GM19351 (cell line): ENCODE measurements at regions not wholly inside any gene's neighbourhood (a gene's known extent, or its start where the extent isn't known, plus 50 kb on each side); places are given as distances from the start of the nearest gene placed in this dataset.

Experiments
- ATAC-seq: cut with Tn5 transposase; IDR thresholded peaks from one replicate; pipeline ENCODE4 v1.9.1; 2021; ENCODE audit warnings: mild to moderate bottlenecking, moderate library complexity; ENCODE audit not compliant: unreplicated experiment

GRCh38 chr5:56337715-56338319, 104.7 kb upstream of the ANKRD55 start:
- ATAC-seq, result no peak

GRCh38 chr5:56335212-56335611, 102.1 kb upstream of the ANKRD55 start:
- no peak for ATAC-seq

DNA sequence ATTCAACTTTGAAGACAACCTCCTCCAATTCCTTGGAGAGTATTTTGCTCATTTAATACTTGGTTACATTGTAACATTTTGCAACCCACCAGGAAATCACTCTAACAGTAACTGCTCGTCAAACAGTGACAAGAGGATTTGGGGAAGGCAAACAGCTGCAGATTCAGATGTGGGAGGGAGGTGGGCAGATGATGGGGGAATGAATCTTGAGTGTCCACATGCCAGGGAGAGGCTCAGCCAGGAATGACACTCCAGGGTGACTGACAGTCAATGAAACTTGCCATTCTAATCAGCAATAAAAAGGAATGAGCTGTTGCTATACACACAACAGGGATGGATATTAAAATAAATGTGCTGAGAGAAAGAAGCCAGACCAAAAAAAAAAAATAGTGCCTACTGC, 97.7 kb upstream of the ANKRD55 start:
- ATAC-seq, result no peak

- ATAC-seq, result no peak
Observed at GRCh38 chr5:56330167-56330566, 97.0 kb upstream of the ANKRD55 start.

DNA sequence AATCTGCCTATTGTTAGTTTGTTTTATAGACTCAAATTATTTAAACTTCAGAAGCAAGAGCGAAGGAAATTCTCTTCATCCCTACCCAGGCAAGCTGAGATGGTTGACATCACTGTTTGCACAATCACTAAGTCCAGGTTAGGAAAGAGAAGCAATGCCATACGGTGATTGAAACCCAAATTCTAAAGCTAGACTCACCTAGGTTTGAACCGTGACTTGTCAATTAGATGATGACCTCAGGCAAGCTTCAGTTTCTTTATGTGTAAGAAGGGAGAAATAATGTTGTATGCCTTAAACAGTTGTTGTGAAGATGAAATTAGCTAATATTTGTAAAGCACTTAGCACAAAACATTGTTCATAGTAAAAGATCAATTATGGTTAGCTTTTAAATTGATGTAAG, 96.5 kb upstream of the ANKRD55 start:
- peak; percentile 78 for ATAC-seq

DNA sequence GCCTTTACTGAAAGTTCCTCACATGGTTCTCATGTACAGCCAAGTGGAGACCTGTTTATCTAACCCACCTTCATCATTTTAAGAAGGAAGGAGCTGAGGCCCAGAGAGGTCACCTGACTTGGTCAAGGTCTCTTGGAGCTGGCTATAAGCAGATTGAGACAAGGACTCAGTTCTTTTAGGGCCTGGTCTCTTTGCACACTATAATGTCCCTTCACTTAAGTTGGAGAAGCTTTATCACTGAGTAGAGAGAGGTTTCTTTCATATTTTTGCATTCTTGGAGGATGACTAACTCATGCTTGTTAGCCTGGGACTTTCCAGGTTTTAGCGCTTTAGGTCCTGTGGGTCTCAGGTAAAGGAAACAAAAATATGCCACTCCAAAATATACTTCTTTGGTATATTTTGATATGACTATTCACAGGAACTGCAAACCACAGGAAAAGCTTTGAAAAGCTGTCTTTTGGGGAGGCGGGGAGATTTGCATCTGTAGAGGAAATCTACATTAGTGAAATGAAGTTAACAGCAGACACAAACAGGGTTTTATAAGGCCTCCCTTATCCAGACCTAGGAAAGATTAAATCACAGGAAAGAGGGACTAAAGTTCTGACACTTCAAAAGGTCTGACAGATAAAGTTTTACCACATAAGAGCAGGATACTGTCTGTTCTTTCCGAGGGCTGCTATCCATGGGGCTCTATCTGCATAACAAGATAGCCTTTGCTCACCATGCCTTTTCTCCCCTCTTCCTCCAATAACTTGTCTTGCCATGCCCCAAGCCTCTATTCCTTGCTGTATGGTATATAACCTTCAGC, 95.8 kb upstream of the ANKRD55 start:
- peak; percentile 46 for ATAC-seq

- ATAC-seq, result peak; percentile 41
Observed at GRCh38 chr5:56327809-56328208, 94.7 kb upstream of the ANKRD55 start.

GRCh38 chr5:56326770-56327169, 93.6 kb upstream of the ANKRD55 start:
- ATAC-seq, result no peak

DNA sequence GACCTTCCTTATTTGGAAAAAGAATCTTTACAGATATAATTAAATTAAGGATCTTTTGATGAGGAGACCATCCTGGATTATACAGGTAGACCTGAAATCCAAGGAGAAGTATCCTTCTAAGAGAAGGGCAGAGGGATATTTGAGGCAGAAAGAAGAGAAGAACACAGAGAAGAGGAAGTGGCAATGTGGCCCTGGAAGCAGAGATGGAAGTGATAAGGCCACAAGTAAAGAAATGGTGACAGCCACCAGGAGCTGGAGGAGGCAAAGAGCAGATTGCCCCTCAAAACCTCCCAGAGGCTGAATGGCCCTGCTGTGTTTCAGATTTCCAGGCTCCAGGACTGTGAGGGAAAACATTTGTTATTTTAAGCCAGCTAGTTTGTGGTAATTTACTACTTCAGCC, 93.0 kb upstream of the ANKRD55 start:
- ATAC-seq, result no peak

GRCh38 chr5:56325039-56325438, 91.9 kb upstream of the ANKRD55 start:
- ATAC-seq, result no peak

GRCh38 chr5:56323505-56323904, 90.4 kb upstream of the ANKRD55 start:
- ATAC-seq, result no peak

GRCh38 chr5:56322592-56322991, 89.5 kb upstream of the ANKRD55 start:
- no peak for ATAC-seq

DNA sequence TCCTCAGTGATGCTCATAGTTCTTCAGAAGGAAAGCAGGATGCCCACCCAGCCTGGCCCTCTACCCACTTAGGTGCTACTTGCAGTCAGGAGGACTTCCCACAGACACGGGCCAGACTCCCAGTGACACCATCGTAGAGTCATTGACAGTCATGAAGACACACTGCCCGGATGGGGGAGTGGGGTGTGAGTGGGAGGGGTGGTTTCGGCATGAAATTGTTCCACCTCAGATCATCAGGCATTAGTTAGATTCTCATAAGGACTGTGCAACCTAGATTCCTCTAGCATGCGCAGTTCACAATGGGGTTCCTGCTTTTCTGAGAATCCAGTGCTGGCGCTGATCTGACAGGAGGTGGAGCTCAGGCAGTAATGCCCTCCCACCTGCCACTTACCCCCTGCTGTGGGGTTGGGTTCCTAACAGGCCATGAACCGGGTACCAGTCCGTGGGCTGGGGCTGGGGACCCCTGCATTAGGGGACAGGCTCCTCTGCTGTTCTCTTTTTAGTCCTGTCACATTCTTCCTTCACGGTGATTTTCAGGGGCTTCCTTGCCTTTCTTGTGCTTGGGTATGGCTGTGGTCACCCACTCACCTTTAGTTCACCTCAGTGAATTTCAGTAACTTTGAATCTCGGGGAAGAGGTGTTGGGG, 88.2 kb upstream of the ANKRD55 start:
- ATAC-seq, result no peak

- no peak for ATAC-seq
Observed at GRCh38 chr5:56320686-56321085, 87.6 kb upstream of the ANKRD55 start.

DNA sequence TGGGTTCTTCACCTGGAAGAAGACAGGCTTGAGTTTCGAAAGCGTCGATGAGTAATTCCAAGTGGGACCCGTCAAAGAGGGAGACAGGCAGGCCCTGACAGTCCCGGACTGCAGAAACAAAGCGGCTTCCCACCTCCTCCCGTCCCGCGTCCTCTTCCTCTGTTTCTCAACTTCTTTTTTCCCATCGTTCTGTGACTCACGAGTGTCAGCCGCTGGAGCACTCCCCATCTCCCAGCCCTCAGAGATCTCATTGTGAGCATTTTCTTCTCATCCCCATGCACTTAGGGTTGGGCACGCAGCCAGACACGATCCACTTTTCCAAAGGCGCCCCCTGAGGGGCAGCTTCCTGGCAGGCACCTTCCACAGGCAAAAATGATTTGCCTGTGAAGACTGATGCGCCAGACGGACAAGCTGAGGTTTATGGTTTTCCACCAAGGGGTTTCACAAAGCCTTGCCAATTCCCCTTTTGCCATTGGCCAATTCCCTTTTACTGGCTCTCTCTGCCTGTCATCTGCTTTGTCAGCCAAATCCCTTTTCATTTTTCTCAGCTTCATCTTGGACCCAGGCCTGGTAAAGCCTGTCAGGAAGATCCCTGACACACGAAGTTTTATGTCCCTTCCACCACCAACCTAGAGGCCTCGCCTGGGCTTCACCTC, 86.5 kb upstream of the ANKRD55 start:
- ATAC-seq, result no peak

- peak; percentile 64 for ATAC-seq
Observed at GRCh38 chr5:56317923-56318561, 84.9 kb upstream of the ANKRD55 start.

DNA sequence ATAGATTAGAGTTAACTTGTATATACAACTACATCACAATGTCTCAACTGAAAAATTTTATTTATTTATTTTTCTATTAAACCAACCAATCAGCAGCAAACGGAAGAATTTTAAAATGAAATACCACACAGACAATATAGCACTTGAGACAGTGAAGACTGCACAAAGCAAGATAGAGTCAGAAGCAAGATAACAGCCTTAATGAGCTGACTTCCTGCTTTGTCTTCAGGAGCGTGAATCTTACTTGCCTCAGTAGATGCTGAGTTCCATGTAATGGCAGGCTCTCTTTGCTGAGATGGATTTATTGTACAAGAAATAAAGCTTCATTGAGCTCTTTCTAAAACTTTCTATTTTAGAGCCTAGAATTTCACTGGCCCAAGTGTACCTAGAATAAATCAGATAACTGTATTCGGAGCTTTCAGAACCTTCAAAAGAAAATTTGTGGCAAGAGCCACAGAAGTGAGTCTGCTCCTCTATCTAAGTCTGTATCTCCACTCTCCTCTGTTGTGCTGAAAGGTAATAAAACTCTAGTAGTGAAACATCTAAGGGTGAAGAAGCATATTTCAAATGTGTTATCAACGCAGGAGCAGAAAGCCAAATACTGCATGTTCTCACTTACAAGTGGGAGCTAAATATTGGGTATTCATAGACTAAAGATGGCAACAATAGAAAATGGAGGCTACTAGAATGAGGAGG, 83.3 kb upstream of the ANKRD55 start:
- ATAC-seq, result no peak

- no peak for ATAC-seq
Observed at GRCh38 chr5:56314529-56314928, 81.4 kb upstream of the ANKRD55 start.

DNA sequence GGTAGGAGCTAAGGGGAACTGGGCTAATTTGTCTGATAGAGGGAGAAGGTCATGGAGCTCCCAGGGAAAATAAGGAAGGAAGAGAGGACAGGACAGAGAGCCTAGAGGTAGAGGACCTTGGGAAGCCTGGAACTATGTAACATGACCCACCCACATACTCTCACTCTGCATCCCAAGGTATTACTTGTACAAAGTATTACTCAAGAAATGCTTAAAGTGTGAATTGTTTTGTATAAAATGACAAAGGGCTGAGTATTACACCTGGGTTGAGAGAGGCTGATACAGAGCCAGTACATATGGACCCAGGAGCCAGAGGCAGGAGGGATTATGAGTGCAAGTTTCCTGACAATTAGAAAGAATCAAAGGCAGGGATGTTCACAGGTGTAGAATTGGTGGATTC, 80.5 kb upstream of the ANKRD55 start:
- ATAC-seq, result no peak

DNA sequence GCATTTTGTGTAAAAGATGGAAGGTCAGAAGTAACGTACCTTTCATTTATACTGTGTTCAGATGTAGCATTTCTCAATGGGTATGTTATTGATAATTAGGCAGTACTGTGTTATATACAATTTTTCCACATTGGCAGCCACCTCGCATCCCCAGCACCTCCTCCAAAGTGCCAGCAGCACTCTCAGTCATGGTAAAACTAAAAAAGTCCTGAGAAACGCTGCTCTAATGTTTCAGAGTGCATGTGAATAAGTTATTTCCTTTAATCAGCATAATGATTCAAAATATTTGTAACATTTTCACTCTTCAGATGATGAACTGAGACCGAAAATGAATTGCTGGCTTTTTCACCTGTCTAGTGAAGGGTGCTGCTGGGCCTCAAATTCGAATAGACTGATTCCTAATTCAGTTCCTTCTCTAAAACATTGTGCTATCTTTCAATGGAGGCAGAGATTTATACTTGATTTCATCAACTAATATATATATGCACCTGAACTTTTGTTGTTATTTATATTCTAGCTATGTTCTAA, 79.9 kb upstream of the ANKRD55 start:
- no peak for ATAC-seq
